Kidney (tissue), 13 donors: ENCODE measurements at regions not wholly inside any gene's neighbourhood (a gene's known extent, or its start where the extent isn't known, plus 50 kb on each side); places are given as distances from the start of the nearest gene placed in this dataset.

Experiments used
- DNase-seq, 5 donors: peaks; one replicate each; pipeline ENCODE4 v3.0.0-alpha.2; 2013 to 2020
- FAIRE-seq: peaks from 2 replicates; lab custom pipeline; 2012; peaks lifted over from hg19 to GRCh38; lab: Jason Lieb, UNC
- H3K27ac ChIP-seq, 2 donors: one replicate each; pipeline ENCODE4 v1.7.0; 2013; ENCODE audit warnings: low read depth in 2 of 2, low read length in 2 of 2, inconsistent platforms in 1 of 2
- H3K27me3 ChIP-seq: one replicate; pipeline ENCODE4 v1.7.1; 2013; ENCODE audit warnings: low read length, inconsistent platforms; ENCODE audit not compliant: control insufficient read depth, insufficient read depth
- H3K36me3 ChIP-seq, 3 donors: one replicate each; pipeline versions ENCODE4 v1.7.0 to v1.7.1; 2013; ENCODE audit warnings: low read length in 3 of 3, control low read depth in 1 of 3, inconsistent platforms in 1 of 3; ENCODE audit not compliant: insufficient read depth in 3 of 3, control insufficient read depth in 2 of 3
- H3K4me1 ChIP-seq, 3 donors: one replicate each; pipeline versions ENCODE4 v1.7.0 to v1.7.1; 2013; ENCODE audit warnings: low read length in 3 of 3, inconsistent platforms in 1 of 3, low read depth in 1 of 3; ENCODE audit not compliant: control insufficient read depth in 2 of 3, insufficient read depth in 2 of 3
- H3K4me3 ChIP-seq, 3 donors: one replicate each; pipeline versions ENCODE4 v1.7.0 to v1.8.1; 2013; ENCODE audit warnings: low read length in 3 of 3, control low read depth in 1 of 3, inconsistent platforms in 1 of 3
- H3K9ac ChIP-seq, 3 donors: one replicate each; pipeline versions ENCODE4 v1.7.0 to v1.7.1; 2013; ENCODE audit warnings: low read length in 3 of 3, control low read depth in 1 of 3, inconsistent platforms in 1 of 3
- H3K9me3 ChIP-seq, 3 donors: one replicate each; pipeline versions ENCODE4 v1.7.0 to v1.7.1; 2013; ENCODE audit warnings: low read length in 3 of 3, control low read depth in 1 of 3, inconsistent platforms in 1 of 3; ENCODE audit not compliant: control insufficient read depth in 2 of 3, insufficient read depth in 1 of 3
- CTCF ChIP-seq: IDR thresholded peaks from 3 replicates; pipeline ENCODE4 v1.5.1; 2012; ENCODE audit warnings: mild to moderate bottlenecking, moderate library complexity, borderline replicate concordance; ENCODE audit not compliant: insufficient read depth; ENCODE audit errors: extremely low read depth
- intact Hi-C: fragments of 100-400 bp; cut with DNase I; formaldehyde crosslinking; loops from one replicate; pipeline ENCODE4 v1.11.1; 2022
- donor health status: control.
- donor health status: control.
- donor health status: control.
- donor health status: control.
- donor health status: control.
- donor health status: DM: yes; HTN: yes; CAD: no.
- donor health status: Normal renal cell carcinoma (clear cell type).

- no peak for FAIRE-seq
- intact Hi-C loops, result no loop called here
- TF ChIP-seq CTCF, result no peak
- H3K4me1 ChIP-seq, result no peaks in the 10 kb centered on the region
- DNase-seq, result peak in 1 of 5 donors; percentile 75
- H3K9me3 ChIP-seq, result no peaks in the 10 kb centered on the region
- H3K36me3 ChIP-seq, result no peaks in the 10 kb centered on the region
- no peak overlapping the region for H3K4me3 ChIP-seq
- H3K9ac ChIP-seq, result no peak overlapping the region
- H3K27ac ChIP-seq, result no peak overlapping the region
- no peaks in the 10 kb centered on the region for H3K27me3 ChIP-seq
Measured at GRCh38 chr5:82910491-82910890, 166.7 kb downstream of the TMEM167A start.

- Histone ChIP-seq H3K36me3 (no peaks in the 10 kb centered on the region), H3K4me3 (no peak overlapping the region), H3K27ac (no peak overlapping the region), H3K27me3 (no peaks in the 10 kb centered on the region), H3K9me3 (no peaks in the 10 kb centered on the region), H3K4me1 (no peaks in the 10 kb centered on the region), H3K9ac (no peak overlapping the region)
- no peak for TF ChIP-seq CTCF
- no peak for FAIRE-seq
- intact Hi-C loops, result no loop called here
- no peak for DNase-seq
Measured at GRCh38 chr5:82909771-82910170, 167.4 kb downstream of the TMEM167A start.

- no peak overlapping the region for H3K9ac ChIP-seq
- no peaks in the 10 kb centered on the region for H3K4me1 ChIP-seq
- H3K36me3 ChIP-seq, result no peaks in the 10 kb centered on the region
- peaks cover 0 to 13% (median 0%) of the 10 kb centered on the region in 3 donors for H3K9me3 ChIP-seq
- DNase-seq (peak in 1 of 5 donors; percentile 37), FAIRE-seq (no peak)
- no peak overlapping the region for H3K4me3 ChIP-seq
- no peak for TF ChIP-seq CTCF
- intact Hi-C loops, result no loop called here
- H3K27me3 ChIP-seq, result no peaks in the 10 kb centered on the region
- no peak overlapping the region for H3K27ac ChIP-seq
Measured at GRCh38 chr5:82905986-82906385, 171.2 kb downstream of the TMEM167A start.

DNA sequence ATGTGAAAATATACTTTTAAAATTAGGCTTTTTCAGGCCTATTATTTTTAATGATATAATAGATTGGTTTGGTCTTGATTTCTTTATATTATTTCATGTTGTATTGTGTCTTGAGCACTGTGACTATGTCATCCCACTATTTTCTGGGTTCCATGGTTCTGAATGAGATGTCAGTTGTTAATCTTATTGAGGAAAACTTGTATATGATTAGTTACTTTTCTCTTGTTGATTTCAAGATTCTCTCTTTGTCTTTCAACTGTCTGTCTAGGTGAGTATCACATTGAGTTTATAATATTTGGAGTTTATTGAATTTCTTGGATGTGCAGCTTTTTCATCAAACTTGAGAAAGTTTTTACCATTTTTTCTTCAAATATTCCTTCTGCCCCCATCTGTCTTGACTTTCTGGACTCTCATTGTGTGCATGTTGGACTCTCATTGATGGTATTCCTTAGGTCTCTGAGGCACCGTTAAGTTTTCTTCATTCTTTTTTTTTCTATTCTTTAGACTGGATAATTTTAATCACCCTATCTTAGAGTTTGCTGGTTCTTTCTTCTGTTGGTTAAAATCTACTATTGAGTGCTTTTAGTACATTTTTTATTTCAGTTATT is 175.8 kb downstream of the TMEM167A start:
- DNase-seq (no peak), FAIRE-seq (no peak)
- Histone ChIP-seq H3K27me3 (no peaks in the 10 kb centered on the region), H3K4me1 (no peaks in the 10 kb centered on the region), H3K4me3 (no peak overlapping the region), H3K9me3 (peaks cover 0 to 13% (median 0%) of the 10 kb centered on the region in 3 donors), H3K36me3 (no peaks in the 10 kb centered on the region), H3K9ac (no peak overlapping the region), H3K27ac (no peak overlapping the region)
- no peak for TF ChIP-seq CTCF
- intact Hi-C loops, result no loop called here
